ACC112 (cell line): ENCODE measurements at regions not wholly inside any gene's neighbourhood (a gene's known extent, or its start where the extent isn't known, plus 50 kb on each side); places are given as distances from the start of the nearest gene placed in this dataset.

Experiments used
- H2AFZ ChIP-seq: fragments of 200-600 bp; sonication (generic); one replicate; pipeline ENCODE4 v1.6.0; 2017; ENCODE audit warnings: antibody characterized with exemption, low read length; ENCODE audit not compliant: unreplicated experiment
- H3K27ac ChIP-seq: fragments of 200-600 bp; sonication (generic); 2 replicates; pipeline ENCODE4 v1.5.1; 2014; ENCODE audit warnings: low read depth, mild to moderate bottlenecking, antibody characterized with exemption, low read length, moderate library complexity
- H3K27me3 ChIP-seq: fragments of 200-600 bp; sonication (generic); 2 replicates; pipeline ENCODE4 v1.6.1; 2014; ENCODE audit warnings: mild to moderate bottlenecking, antibody characterized with exemption, low read length, moderate library complexity, mixed read lengths; ENCODE audit not compliant: insufficient read depth
- H3K36me3 ChIP-seq: fragments of 200-600 bp; sonication (generic); 2 replicates; pipeline ENCODE4 v1.6.1; 2016; ENCODE audit warnings: mild to moderate bottlenecking, antibody characterized with exemption, low read length, moderate library complexity, mixed read lengths; ENCODE audit not compliant: insufficient read depth
- H3K4me1 ChIP-seq: fragments of 200-600 bp; sonication (generic); one replicate; pipeline ENCODE4 v1.6.1; 2016; ENCODE audit warnings: low read length, mixed read lengths; ENCODE audit not compliant: insufficient read depth, unreplicated experiment, control insufficient read depth
- H3K4me3 ChIP-seq: fragments of 200-600 bp; sonication (generic); 2 replicates; pipeline ENCODE4 v1.5.1; 2014; ENCODE audit warnings: mild to moderate bottlenecking, low read depth, low read length
- H3K79me2 ChIP-seq: fragments of 200-600 bp; sonication (generic); one replicate; pipeline ENCODE4 v1.6.0; 2016; ENCODE audit warnings: low read length; ENCODE audit not compliant: control insufficient read depth, unreplicated experiment, insufficient read depth

DNA sequence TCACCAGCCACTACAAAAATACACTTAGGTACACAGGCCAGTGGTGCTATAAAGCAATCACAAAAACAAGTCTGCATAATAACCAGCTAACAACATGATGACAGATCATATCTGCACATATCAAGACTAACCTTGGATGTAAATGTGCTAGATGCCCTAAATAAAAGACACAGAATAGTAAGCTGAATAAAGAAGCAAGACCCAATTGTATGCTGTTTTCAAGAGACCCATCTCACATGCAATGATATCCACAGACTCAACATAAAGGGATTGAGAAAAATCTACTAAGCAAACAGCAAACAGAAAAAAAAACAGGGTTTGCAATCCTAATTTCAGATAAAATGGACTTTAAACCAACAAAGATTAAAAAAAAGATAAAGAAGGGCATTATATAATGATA is 505.4 kb upstream of the FZD8 start:
- no peak overlapping the region for H3K27ac ChIP-seq
- H3K4me3 ChIP-seq = no peak overlapping the region
- no peaks in the 10 kb centered on the region for H3K27me3 ChIP-seq
- H2AFZ ChIP-seq = no peak overlapping the region
- no peaks in the 10 kb centered on the region for H3K79me2 ChIP-seq
- H3K36me3 ChIP-seq = no peaks in the 10 kb centered on the region
- H3K4me1 ChIP-seq = peaks cover 4% of the 10 kb centered on the region

DNA sequence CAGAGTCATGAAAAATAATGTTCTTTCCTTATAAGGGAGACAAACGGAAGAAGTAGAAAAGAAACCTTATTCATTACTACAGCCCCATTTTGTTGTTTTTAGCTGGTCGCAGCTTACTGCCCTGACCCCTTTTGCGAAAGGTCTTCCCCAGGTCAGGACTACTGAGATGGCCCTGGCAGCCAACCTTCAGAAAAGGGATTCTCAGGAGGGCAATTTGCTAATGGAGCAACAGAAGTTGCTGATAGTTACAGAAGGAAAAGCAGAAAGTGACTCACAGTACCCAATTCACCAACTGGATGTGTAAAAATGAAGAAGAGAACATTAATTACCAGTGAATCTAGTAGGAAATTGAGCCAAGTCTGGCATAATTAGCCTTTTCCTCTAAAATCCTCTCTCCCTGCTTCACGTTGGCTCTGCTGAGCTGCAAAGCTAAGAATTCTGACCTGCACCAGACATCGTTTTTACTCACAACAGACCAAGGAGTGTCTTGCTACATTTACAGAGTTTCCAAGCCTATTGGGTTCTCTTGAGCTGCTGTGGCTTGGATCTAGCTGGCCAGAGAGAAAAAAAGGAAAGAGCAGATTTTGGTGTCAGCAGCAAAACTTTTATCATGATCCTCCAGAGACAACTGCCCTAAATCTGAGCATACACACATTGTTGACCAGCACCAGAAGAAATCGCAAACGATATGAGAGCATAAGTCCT is 499.9 kb upstream of the FZD8 start:
- Histone ChIP-seq H3K36me3 (no peaks in the 10 kb centered on the region), H3K27me3 (no peaks in the 10 kb centered on the region), H3K4me1 (no peaks in the 10 kb centered on the region), H2AFZ (no peak overlapping the region), H3K27ac (no peak overlapping the region), H3K4me3 (no peak overlapping the region), H3K79me2 (no peaks in the 10 kb centered on the region)

DNA sequence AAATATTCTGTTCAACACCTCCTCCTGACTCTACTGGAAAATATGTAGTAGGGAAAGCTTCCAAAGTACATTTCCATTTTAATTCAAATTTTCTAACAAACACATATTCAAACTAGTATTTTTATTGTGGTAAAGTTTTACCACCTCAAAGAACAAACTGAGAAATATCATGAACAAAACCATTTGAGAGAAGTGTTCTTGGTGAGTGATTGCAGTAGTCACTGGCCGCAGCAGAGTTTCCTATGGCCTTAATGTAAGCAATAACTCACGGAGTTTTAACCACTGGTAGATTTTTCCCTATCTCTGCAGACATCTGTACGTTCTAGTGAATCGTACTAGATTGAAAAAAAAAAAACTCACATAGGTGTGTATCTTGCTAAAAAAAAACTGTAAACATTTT is 487.0 kb upstream of the FZD8 start:
- H3K27ac ChIP-seq = no peak overlapping the region
- H3K79me2 ChIP-seq = no peaks in the 10 kb centered on the region
- no peaks in the 10 kb centered on the region for H3K27me3 ChIP-seq
- H3K4me1 ChIP-seq = no peaks in the 10 kb centered on the region
- H3K4me3 ChIP-seq = no peak overlapping the region
- H2AFZ ChIP-seq = no peak overlapping the region
- H3K36me3 ChIP-seq = no peaks in the 10 kb centered on the region

DNA sequence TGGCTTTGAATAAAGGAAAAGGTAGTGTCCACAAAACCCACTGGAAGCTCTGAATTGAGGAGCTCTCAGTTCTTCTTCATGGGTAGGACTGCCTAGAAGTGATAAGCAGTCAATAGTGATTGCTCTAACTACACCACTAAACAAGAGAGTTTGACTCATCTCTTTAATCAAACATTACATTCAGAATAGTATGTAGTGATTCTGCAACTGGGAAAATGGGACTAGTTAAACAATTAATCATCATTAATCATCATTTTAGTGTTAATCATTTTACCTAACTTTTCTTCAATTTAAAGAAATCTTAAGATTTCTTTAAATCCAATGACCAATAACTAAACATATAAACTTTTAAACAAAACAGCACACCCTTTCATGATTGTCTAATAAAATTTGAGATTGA is 484.0 kb upstream of the FZD8 start:
- Histone ChIP-seq H3K27me3 (no peaks in the 10 kb centered on the region), H3K4me3 (no peak overlapping the region), H2AFZ (no peak overlapping the region), H3K27ac (no peak overlapping the region), H3K79me2 (no peaks in the 10 kb centered on the region), H3K4me1 (no peaks in the 10 kb centered on the region), H3K36me3 (no peaks in the 10 kb centered on the region)

DNA sequence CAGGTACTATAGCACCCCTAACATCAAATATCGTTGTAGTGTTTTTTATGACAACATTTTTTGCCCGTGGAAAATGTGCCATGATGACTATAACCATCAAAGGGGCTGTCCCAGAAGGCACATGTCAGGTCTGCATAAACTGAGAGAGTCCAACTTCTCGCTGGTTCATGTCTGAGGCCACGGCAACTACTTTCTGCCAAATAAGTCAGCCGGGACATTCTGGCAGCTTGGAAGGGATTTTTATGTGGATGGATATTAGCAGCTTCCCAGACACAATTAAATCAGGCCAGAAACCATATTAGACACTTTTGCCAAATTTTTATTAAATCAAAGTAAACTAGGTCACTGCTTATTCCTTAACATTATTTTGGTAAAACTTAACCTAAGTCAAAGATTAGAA is 477.4 kb upstream of the FZD8 start:
- Histone ChIP-seq H3K4me3 (no peak overlapping the region), H3K79me2 (no peaks in the 10 kb centered on the region), H3K36me3 (no peaks in the 10 kb centered on the region), H3K27me3 (no peaks in the 10 kb centered on the region), H2AFZ (no peak overlapping the region), H3K27ac (no peak overlapping the region), H3K4me1 (no peaks in the 10 kb centered on the region)

DNA sequence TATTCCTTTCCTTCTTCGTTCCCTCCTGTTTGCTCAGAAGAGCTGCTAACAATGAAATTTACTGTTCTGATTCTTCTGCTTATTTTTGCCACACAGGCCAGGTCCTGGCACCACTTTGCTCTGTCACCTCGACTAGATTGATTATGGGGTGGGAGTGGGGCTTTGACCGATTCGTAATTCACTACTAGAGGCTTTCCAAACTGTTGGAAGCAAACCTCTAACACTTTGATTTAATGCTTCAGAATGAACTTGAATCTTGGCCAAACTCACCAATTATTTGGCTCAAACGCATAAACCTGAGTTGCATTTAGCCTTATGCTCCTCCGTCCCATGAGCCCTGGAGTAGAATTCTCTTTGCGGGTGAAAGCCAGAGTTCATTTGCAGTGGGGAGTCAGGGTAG is 476.2 kb upstream of the FZD8 start:
- Histone ChIP-seq H3K27me3 (no peaks in the 10 kb centered on the region), H3K4me1 (no peaks in the 10 kb centered on the region), H3K4me3 (no peak overlapping the region), H2AFZ (no peak overlapping the region), H3K79me2 (no peaks in the 10 kb centered on the region), H3K27ac (no peak overlapping the region), H3K36me3 (no peaks in the 10 kb centered on the region)

DNA sequence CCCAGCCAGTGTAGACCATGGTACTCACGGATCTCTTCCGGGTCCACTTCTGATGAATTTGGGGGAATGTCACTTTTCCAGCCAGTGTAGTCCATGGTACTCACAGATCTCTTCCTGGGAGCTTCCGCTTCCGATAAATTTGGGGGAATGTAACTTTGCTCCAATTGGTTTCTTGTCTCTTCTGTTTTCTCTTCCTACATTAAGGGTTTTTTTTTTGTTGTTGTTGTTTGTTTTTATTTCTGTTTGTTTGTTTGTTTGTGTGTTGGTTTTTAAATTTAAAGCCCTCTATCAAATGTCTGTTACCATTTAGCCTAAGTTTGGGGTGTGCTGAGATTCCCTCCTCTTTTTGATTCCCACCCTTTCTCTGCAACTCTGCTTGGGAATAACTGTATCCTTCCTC is 475.8 kb upstream of the FZD8 start:
- H2AFZ ChIP-seq = no peak overlapping the region
- no peak overlapping the region for H3K27ac ChIP-seq
- H3K27me3 ChIP-seq = no peaks in the 10 kb centered on the region
- H3K4me1 ChIP-seq = no peaks in the 10 kb centered on the region
- no peaks in the 10 kb centered on the region for H3K36me3 ChIP-seq
- no peak overlapping the region for H3K4me3 ChIP-seq
- H3K79me2 ChIP-seq = no peaks in the 10 kb centered on the region

DNA sequence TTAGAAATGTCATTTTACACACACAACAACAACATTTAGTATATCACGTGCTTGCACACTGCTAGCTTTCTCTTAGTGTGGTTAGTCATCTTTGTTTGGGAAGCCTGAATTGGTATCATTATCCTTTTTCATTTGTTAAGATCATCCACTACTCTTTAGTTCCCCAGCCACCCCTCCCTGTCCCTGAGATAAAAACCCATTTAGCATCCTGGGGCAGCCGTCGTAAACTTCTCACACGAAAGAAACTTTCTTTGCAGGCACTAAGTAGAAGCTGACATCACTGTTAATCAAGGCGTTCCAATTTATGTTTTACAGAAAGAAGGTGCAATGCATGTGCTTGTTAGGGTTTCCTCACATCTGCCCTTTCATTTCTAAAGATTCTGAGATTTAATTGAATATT is 475.1 kb upstream of the FZD8 start:
- Histone ChIP-seq H3K79me2 (no peaks in the 10 kb centered on the region), H3K4me3 (no peak overlapping the region), H3K27ac (no peak overlapping the region), H3K36me3 (no peaks in the 10 kb centered on the region), H2AFZ (no peak overlapping the region), H3K4me1 (no peaks in the 10 kb centered on the region), H3K27me3 (no peaks in the 10 kb centered on the region)

DNA sequence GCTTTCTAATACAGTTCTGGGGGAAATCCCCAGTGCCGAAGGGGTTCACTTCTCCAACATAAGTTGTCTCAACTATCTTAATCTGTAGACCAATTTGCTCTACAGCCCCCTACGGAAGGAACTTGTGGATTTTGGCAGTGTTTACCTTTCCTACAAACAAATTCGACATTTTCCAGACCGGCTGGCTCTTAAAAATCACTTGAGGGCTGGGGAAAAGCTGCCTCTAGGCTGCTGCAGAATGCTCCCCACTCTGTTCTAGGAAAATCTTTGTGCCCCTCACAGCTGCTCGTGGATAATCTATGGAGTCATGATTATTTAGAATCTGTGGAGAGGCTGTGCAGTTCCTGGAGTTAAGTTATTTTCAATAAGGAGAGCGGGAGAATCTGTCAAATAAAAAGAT is 474.6 kb upstream of the FZD8 start:
- Histone ChIP-seq H3K4me1 (no peaks in the 10 kb centered on the region), H3K4me3 (no peak overlapping the region), H3K27ac (no peak overlapping the region), H3K27me3 (no peaks in the 10 kb centered on the region), H3K79me2 (no peaks in the 10 kb centered on the region), H2AFZ (no peak overlapping the region), H3K36me3 (no peaks in the 10 kb centered on the region)

DNA sequence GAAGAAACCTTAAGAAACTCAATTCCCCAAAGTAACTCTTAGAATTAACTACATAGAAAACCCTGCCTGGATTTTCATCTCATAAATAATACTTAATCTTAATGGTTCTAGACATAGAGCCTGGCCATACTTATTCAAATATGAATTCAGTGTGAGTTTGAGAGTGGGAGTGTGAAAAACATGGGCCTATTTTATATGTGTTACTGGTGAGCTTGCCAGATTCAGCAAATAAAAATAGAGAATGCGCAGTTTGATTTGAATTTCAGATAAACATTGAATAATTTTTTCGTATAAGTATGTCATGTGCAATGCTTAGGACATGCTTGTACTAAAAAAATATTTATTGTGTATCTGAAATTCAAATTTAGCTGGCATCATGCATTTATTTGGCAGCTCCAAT is 473.9 kb upstream of the FZD8 start:
- H3K36me3 ChIP-seq = no peaks in the 10 kb centered on the region
- no peak overlapping the region for H2AFZ ChIP-seq
- H3K4me3 ChIP-seq = no peak overlapping the region
- no peaks in the 10 kb centered on the region for H3K27me3 ChIP-seq
- H3K79me2 ChIP-seq = no peaks in the 10 kb centered on the region
- no peaks in the 10 kb centered on the region for H3K4me1 ChIP-seq
- H3K27ac ChIP-seq = no peak overlapping the region

DNA sequence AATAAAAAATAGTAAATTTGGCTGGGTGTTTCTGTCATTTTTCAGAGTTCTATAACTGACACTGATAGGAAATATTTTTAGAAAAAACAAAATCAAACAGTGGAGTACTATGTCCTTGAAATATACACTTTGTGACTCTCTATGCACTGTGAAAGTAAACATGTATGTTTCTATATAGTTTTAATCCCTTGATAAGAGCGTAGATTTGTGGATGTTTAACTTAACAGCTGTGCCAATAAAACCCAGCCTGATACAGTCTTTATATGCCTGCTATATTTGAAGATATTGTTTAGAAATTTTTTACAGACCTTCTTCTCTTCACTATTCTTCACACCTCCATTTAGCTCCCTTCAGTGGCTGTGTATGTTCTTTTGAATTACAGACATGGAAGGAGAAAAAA is 473.3 kb upstream of the FZD8 start:
- Histone ChIP-seq H3K27me3 (no peaks in the 10 kb centered on the region), H3K27ac (no peak overlapping the region), H2AFZ (no peak overlapping the region), H3K4me1 (no peaks in the 10 kb centered on the region), H3K4me3 (no peak overlapping the region), H3K79me2 (no peaks in the 10 kb centered on the region), H3K36me3 (no peaks in the 10 kb centered on the region)
